ENCODE measurements at regions not wholly inside any gene's neighbourhood (a gene's known extent, or its start where the extent isn't known, plus 50 kb on each side); places are given as distances from the start of the nearest gene placed in this dataset.

- no peaks in the 10 kb centered on the region for H3K36me3 Mint-ChIP-seq (ENCODE audit: insufficient read depth)
- H3K27me3 Mint-ChIP-seq (ENCODE audit: low read depth), result no peaks in the 10 kb centered on the region
- H3K9me3 Mint-ChIP-seq, result peaks cover 21% of the 10 kb centered on the region
- H3K4me3 Mint-ChIP-seq, result no peak overlapping the region
- DNase-seq (no peak), ATAC-seq (no peak)
- H3K4me1 Mint-ChIP-seq (ENCODE audit: low read depth), result no peaks in the 10 kb centered on the region
Measured at GRCh38 chr5:126079266-126079665, 343.9 kb upstream of the GRAMD2B start.

GRCh38 chr5:126081209-126081608 is 342.0 kb upstream of the GRAMD2B start:
- no peaks in the 10 kb centered on the region for H3K36me3 Mint-ChIP-seq (ENCODE audit: insufficient read depth)
- no peaks in the 10 kb centered on the region for H3K27me3 Mint-ChIP-seq (ENCODE audit: low read depth)
- no peak overlapping the region for H3K4me3 Mint-ChIP-seq
- H3K9me3 Mint-ChIP-seq, result peaks cover 34% of the 10 kb centered on the region
- no peaks in the 10 kb centered on the region for H3K4me1 Mint-ChIP-seq (ENCODE audit: low read depth)
- DNase-seq, result no peak
- ATAC-seq, result no peak

GRCh38 chr5:126093041-126093440 is 330.2 kb upstream of the GRAMD2B start:
- ATAC-seq (no peak), DNase-seq (no peak)
- H3K4me1 Mint-ChIP-seq (ENCODE audit: low read depth), result no peaks in the 10 kb centered on the region
- no peaks in the 10 kb centered on the region for H3K36me3 Mint-ChIP-seq (ENCODE audit: insufficient read depth)
- H3K27me3 Mint-ChIP-seq (ENCODE audit: low read depth), result no peaks in the 10 kb centered on the region
- H3K4me3 Mint-ChIP-seq, result no peak overlapping the region
- peaks cover 16% of the 10 kb centered on the region for H3K9me3 Mint-ChIP-seq

GRCh38 chr5:126093718-126094117 is 329.5 kb upstream of the GRAMD2B start:
- Mint-ChIP-seq H3K36me3 (ENCODE audit: insufficient read depth) (no peaks in the 10 kb centered on the region), H3K27me3 (ENCODE audit: low read depth) (no peaks in the 10 kb centered on the region), H3K4me3 (no peak overlapping the region), H3K9me3 (peaks cover 12% of the 10 kb centered on the region), H3K4me1 (ENCODE audit: low read depth) (no peaks in the 10 kb centered on the region)
- no peak for DNase-seq
- ATAC-seq, result no peak

GRCh38 chr5:126094991-126095390 is 328.2 kb upstream of the GRAMD2B start:
- ATAC-seq (no peak), DNase-seq (no peak)
- Mint-ChIP-seq H3K27me3 (ENCODE audit: low read depth) (no peaks in the 10 kb centered on the region), H3K9me3 (peaks cover 9% of the 10 kb centered on the region), H3K4me3 (no peak overlapping the region), H3K4me1 (ENCODE audit: low read depth) (no peaks in the 10 kb centered on the region), H3K36me3 (ENCODE audit: insufficient read depth) (no peaks in the 10 kb centered on the region)

GRCh38 chr5:126096442-126097006 is 326.7 kb upstream of the GRAMD2B start:
- Mint-ChIP-seq H3K36me3 (ENCODE audit: insufficient read depth) (no peaks in the 10 kb centered on the region), H3K4me1 (ENCODE audit: low read depth) (no peaks in the 10 kb centered on the region), H3K4me3 (no peak overlapping the region), H3K9me3 (peaks cover 4% of the 10 kb centered on the region), H3K27me3 (ENCODE audit: low read depth) (no peaks in the 10 kb centered on the region)
- ATAC-seq (no peak), DNase-seq (no peak)

- Mint-ChIP-seq H3K4me1 (ENCODE audit: low read depth) (no peaks in the 10 kb centered on the region), H3K27me3 (ENCODE audit: low read depth) (no peaks in the 10 kb centered on the region), H3K4me3 (no peak overlapping the region), H3K36me3 (ENCODE audit: insufficient read depth) (no peaks in the 10 kb centered on the region), H3K9me3 (no peaks in the 10 kb centered on the region)
- DNase-seq, result no peak
- no peak for ATAC-seq
Measured at GRCh38 chr5:126097876-126098275, 325.3 kb upstream of the GRAMD2B start.

GRCh38 chr5:126098330-126099017 is 324.7 kb upstream of the GRAMD2B start:
- Mint-ChIP-seq H3K4me3 (no peak overlapping the region), H3K4me1 (ENCODE audit: low read depth) (no peaks in the 10 kb centered on the region), H3K36me3 (ENCODE audit: insufficient read depth) (no peaks in the 10 kb centered on the region), H3K9me3 (no peaks in the 10 kb centered on the region), H3K27me3 (ENCODE audit: low read depth) (no peaks in the 10 kb centered on the region)
- ATAC-seq (no peak), DNase-seq (no peak)

- H3K4me1 Mint-ChIP-seq (ENCODE audit: low read depth), result no peaks in the 10 kb centered on the region
- ATAC-seq, result no peak
- H3K27me3 Mint-ChIP-seq (ENCODE audit: low read depth), result no peaks in the 10 kb centered on the region
- H3K36me3 Mint-ChIP-seq (ENCODE audit: insufficient read depth), result no peaks in the 10 kb centered on the region
- H3K9me3 Mint-ChIP-seq, result no peaks in the 10 kb centered on the region
- no peak overlapping the region for H3K4me3 Mint-ChIP-seq
- no peak for DNase-seq
Measured at GRCh38 chr5:126099077-126099476, 324.1 kb upstream of the GRAMD2B start.

- ATAC-seq, result no peak
- H3K27me3 Mint-ChIP-seq (ENCODE audit: low read depth), result no peaks in the 10 kb centered on the region
Measured at GRCh38 chr5:126100767-126101166, 322.4 kb upstream of the GRAMD2B start.

GRCh38 chr5:126101901-126102300 is 321.3 kb upstream of the GRAMD2B start:
- H3K27me3 Mint-ChIP-seq (ENCODE audit: low read depth), result no peaks in the 10 kb centered on the region
- H3K9me3 Mint-ChIP-seq, result no peaks in the 10 kb centered on the region
- H3K4me1 Mint-ChIP-seq (ENCODE audit: low read depth), result no peaks in the 10 kb centered on the region
- DNase-seq (no peak), ATAC-seq (no peak)
- no peak overlapping the region for H3K4me3 Mint-ChIP-seq
- no peaks in the 10 kb centered on the region for H3K36me3 Mint-ChIP-seq (ENCODE audit: insufficient read depth)

More at GRCh38 chr5:126100767-126101166, 322.4 kb upstream of the GRAMD2B start:
- Mint-ChIP-seq H3K4me3 (no peak overlapping the region), H3K36me3 (ENCODE audit: insufficient read depth) (no peaks in the 10 kb centered on the region), H3K4me1 (ENCODE audit: low read depth) (no peaks in the 10 kb centered on the region), H3K9me3 (no peaks in the 10 kb centered on the region)
- DNase-seq, result no peak

GRCh38 chr5:126103050-126103449 is 320.2 kb upstream of the GRAMD2B start:
- ATAC-seq (no peak), DNase-seq (no peak)
- H3K36me3 Mint-ChIP-seq (ENCODE audit: insufficient read depth), result no peaks in the 10 kb centered on the region
- no peaks in the 10 kb centered on the region for H3K9me3 Mint-ChIP-seq
- no peak overlapping the region for H3K4me3 Mint-ChIP-seq
- H3K4me1 Mint-ChIP-seq (ENCODE audit: low read depth), result no peaks in the 10 kb centered on the region
- H3K27me3 Mint-ChIP-seq (ENCODE audit: low read depth), result no peaks in the 10 kb centered on the region

GRCh38 chr5:126103868-126104267 is 319.3 kb upstream of the GRAMD2B start:
- Mint-ChIP-seq H3K4me3 (no peak overlapping the region), H3K27me3 (ENCODE audit: low read depth) (no peaks in the 10 kb centered on the region), H3K4me1 (ENCODE audit: low read depth) (no peaks in the 10 kb centered on the region), H3K9me3 (no peaks in the 10 kb centered on the region), H3K36me3 (ENCODE audit: insufficient read depth) (no peaks in the 10 kb centered on the region)
- ATAC-seq (no peak), DNase-seq (no peak)

- no peaks in the 10 kb centered on the region for H3K36me3 Mint-ChIP-seq (ENCODE audit: insufficient read depth)
- no peaks in the 10 kb centered on the region for H3K27me3 Mint-ChIP-seq (ENCODE audit: low read depth)
- no peak for DNase-seq
- no peaks in the 10 kb centered on the region for H3K9me3 Mint-ChIP-seq
- H3K4me1 Mint-ChIP-seq (ENCODE audit: low read depth), result no peaks in the 10 kb centered on the region
- no peak for ATAC-seq
- no peak overlapping the region for H3K4me3 Mint-ChIP-seq
Measured at GRCh38 chr5:126104341-126104740, 318.9 kb upstream of the GRAMD2B start.

- no peaks in the 10 kb centered on the region for H3K36me3 Mint-ChIP-seq (ENCODE audit: insufficient read depth)
- H3K9me3 Mint-ChIP-seq, result no peaks in the 10 kb centered on the region
- ATAC-seq (no peak), DNase-seq (no peak)
- H3K4me3 Mint-ChIP-seq, result no peak overlapping the region
- no peaks in the 10 kb centered on the region for H3K27me3 Mint-ChIP-seq (ENCODE audit: low read depth)
- H3K4me1 Mint-ChIP-seq (ENCODE audit: low read depth), result no peaks in the 10 kb centered on the region
Measured at GRCh38 chr5:126104951-126105350, 318.3 kb upstream of the GRAMD2B start.
